H7 (cell line): ENCODE measurements at regions not wholly inside any gene's neighbourhood (a gene's known extent, or its start where the extent isn't known, plus 50 kb on each side); places are given as distances from the start of the nearest gene placed in this dataset.
"Not testable (repeated sequence)": the region's sequence is repeated elsewhere in the genome, so short reads cannot be mapped to it uniquely, and the experiment has no call there.

Experiments used
- DNase-seq: peaks from one replicate; pipeline ENCODE4 v3.0.0; 2012
- H3K27me3 ChIP-seq: 2 replicates; pipeline ENCODE4 v1.6.0; 2011; ENCODE audit warnings: mild to moderate bottlenecking, low read length; ENCODE audit not compliant: control insufficient read depth, insufficient read depth
- H3K36me3 ChIP-seq: replicated peaks from 2 replicates; pipeline ENCODE4 v1.5.1; 2011; ENCODE audit warnings: low read length; ENCODE audit not compliant: control insufficient read depth, insufficient read depth
- H3K4me3 ChIP-seq: 2 replicates; pipeline ENCODE4 v1.5.1; 2011; ENCODE audit warnings: low read depth, mild to moderate bottlenecking, control low read depth, low read length, moderate library complexity; ENCODE audit not compliant: insufficient read depth

DNA sequence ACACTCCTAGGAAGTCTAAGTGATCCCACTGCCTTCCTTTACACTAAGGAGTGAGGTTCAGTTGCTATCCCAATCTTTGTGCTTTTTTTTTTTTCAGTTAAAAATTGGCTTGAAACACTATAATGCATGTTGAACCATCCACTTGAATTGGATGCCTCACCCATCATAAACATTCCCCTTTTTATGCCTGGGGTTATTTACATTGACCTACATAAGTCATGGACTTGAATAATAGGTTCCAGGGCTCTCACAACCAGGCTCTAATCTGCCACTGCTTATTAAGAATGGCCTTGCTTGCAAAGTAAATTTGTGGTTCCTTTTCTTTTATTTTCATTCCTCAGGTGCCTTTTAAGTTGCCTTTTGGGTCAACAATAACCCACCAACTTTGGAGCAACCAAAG lies 236.1 kb upstream of the MEIS1 start:
- no peaks in the 10 kb centered on the region for H3K36me3 ChIP-seq

DNA sequence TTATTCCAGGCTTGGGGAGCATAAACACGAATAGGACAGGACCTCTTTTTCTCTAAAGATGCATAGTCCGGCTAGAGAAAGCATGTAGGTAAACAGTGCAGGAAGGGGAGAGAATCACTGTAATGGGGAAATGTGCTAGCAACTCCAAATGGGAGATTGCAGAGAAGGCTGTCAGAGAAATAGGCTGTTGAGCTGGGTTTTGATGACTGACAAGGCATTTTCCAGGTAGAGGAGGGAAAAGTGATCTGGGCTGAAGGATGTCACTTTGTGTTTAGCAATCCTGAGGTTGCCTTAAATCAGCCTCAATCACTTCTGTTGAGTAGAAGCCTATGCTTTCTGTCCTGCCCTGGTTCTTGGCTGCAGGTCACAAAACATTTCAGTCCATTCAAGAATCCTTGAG lies 242.0 kb upstream of the MEIS1 start:
- no peak for DNase-seq
- Histone ChIP-seq H3K4me3 (no peak overlapping the region), H3K27me3 (no peaks in the 10 kb centered on the region), H3K36me3 (no peaks in the 10 kb centered on the region)

More for the DNA sequence above, 236.1 kb upstream of the MEIS1 start:
- DNase-seq, result no peak
- H3K27me3 ChIP-seq, result no peaks in the 10 kb centered on the region
- H3K4me3 ChIP-seq, result no peak overlapping the region

DNA sequence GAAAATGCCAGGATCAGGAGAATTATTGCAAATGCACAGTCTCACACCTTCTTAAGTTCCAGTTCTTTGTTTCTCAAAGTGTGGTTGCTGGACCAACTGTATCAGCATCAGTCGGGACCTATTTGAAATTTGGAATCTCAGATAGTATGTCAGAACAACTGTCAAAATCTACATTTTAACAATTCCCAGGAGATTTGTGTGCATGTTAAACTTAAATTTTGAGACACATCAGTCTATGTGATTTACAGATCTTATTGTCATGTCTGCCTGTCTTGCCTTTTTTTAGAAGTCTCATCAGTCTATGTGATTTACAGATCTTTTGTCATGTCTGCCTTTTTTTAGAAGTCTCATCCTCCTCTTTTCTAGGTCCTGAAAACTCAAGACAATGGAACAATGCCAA lies 243.6 kb upstream of the MEIS1 start:
- no peak for DNase-seq
- no peaks in the 10 kb centered on the region for H3K27me3 ChIP-seq
- H3K36me3 ChIP-seq, result no peaks in the 10 kb centered on the region
- no peak overlapping the region for H3K4me3 ChIP-seq

DNA sequence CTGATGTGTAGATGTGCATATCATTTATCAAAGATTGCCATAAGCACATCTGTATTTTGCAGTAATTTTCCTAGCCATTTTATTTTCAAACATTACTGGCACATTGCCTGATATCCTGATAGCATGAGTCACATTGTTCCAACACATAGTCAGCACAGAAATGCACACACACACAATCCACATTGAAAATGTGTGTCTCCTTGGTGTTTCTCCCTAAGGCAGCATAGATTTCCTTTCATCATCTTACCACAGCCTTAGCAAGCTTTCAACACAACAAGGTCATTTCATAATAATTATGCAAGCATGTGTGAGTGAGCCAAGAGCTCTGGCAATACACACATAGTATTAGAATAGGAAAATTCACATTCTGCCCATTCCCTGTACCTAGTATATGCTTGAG lies 245.4 kb upstream of the MEIS1 start:
- Histone ChIP-seq H3K27me3 (no peaks in the 10 kb centered on the region; the same call in 1 of the 2 replicates), H3K36me3 (no peaks in the 10 kb centered on the region), H3K4me3 (no peak overlapping the region)
- DNase-seq, result no peak

DNA sequence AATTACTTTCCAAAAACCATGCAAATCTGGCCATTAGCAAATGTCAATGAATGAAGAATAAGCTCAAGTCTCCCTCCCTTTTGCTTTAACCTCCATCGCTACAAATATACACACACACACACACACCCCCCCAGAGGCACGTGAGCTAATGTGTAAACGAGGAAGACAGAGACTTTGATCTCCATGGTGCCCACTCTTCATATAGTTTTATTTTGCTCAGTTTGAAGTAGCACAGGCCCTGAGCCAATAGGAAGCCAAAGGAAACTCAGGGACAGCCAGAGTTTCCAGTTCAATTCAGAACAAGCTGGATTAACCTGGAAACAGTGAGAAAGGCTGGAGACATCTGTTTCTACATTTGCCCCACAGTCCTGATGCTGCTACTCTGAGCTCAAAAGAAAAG lies 248.4 kb upstream of the MEIS1 start:
- Histone ChIP-seq H3K4me3 (no peak overlapping the region), H3K27me3 (no peaks in the 10 kb centered on the region; the same call in 1 of the 2 replicates), H3K36me3 (no peaks in the 10 kb centered on the region)
- DNase-seq, result no peak

DNA sequence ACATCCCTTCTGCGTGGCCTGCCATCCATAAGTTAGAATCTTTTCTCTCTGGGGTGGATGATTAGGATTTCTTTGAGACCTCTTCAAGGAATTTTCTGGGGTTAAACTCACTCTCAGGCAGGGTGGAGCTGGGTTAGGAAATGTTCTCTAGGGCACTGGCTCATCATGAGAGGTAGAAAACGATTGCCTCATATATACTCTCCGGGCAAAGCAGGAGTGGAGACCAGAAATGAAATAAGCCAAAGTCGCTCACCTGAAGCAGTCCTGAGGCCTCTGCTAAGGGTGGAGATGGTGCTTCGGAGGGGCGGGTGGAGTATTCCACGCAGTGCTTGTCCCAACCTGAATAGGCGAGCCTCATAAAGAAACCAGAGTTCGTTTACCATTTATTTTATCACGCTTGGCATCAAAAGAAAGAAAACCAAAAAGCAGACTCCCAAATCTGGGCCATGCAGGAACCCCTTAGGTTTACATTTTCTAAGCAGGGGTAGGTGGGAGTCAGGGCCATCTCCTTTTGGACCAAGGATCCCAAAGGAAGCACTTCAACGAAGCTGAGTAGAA lies 249.3 kb upstream of the MEIS1 start:
- DNase-seq, result no peak
- Histone ChIP-seq H3K36me3 (no peaks in the 10 kb centered on the region), H3K4me3 (no peak overlapping the region), H3K27me3 (no peaks in the 10 kb centered on the region; the same call in 1 of the 2 replicates)

DNA sequence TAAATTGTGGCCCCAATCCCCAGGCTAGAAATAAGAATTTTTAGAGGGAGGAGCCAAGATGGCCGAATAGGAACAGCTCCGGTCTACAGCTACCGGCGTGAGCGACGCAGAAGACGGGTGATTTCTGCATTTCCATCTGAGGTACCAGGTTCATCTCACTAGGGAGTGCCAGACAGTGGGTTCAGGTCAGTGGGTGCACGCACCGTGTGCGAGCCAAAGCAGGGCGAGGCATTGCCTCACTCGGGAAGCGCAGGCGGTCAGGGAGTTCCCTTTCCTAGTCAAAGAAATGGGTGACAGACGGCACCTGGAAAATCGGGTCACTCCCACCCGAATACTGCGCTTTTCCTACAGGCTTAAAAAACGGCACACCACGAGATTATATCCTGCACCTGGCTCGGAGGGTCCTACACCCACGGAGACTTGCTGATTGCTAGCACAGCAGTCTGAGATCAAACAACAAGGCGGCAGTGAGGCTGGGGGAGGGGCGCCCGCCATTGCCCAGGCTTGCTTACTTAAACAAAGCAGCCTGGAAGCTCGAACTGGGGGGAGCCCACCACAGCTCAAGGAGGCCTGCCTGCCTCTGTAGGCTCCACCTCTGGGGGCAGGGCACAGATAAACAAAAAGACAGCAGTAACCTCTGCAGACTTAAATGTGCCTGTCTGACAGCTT lies 257.7 kb upstream of the MEIS1 start:
- H3K36me3 ChIP-seq, H3K27me3 ChIP-seq, H3K4me3 ChIP-seq, DNase-seq: not testable (repeated sequence)

DNA sequence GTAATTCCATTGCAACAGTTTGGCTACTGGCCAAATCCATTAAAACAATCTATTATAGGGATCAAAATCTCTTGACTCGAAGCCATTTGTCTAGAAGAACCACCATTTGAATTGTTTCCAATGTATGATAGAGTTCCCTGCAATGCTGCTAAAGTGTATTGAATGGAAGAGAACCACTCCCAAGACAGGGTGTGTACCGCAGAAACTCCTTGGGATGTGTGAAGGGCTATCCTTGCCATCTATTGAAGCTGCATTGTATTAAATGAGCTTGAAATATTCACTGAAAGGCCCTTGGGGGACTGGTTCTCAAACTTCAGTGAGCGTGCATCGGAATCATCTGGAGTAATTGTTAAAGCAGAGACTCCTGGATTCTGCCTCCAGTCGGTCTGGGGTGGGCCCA lies 260.4 kb upstream of the MEIS1 start:
- Histone ChIP-seq H3K4me3 (no peak overlapping the region), H3K27me3 (no peaks in the 10 kb centered on the region), H3K36me3 (no peaks in the 10 kb centered on the region)
- DNase-seq, result no peak

DNA sequence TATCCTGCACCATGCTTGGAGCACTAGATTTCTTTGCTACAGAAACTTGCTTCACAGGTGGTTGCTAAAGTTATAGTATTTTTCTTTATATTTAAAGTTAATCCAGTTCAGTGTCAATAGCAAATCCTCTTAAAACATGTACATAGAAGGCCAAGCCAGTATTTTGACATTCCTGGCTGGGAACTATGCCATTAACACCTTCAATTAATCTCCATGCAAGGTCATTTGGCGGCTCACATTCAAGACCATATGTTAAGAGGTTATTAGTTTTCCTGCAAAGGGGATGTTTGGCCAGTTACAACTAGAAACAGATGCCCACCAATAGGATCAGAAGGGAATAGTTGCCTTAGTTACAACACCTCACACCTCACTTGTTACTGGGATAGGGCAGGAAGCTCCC lies 261.3 kb upstream of the MEIS1 start:
- no peak for DNase-seq

DNA sequence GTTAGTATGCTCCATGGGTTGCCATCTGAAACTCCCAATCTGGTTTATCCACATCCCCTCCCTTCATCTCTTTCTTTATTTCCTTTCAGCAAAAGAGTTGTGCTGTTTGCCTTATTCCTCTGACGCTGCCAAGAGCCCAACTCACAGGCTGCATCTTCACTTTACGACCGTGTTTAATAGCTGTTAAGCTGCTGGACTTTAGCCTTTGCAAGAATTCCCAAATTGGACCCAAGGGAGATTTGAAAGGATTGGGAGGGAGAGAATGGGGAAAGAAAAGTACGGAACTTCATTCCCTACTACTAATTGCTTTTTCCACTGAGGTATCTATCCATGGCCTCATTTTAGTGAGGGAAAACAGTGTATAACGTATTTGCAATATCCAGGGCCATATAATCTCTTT lies 263.4 kb upstream of the MEIS1 start:
- no peak overlapping the region for H3K4me3 ChIP-seq
- H3K27me3 ChIP-seq, result no peaks in the 10 kb centered on the region
- no peaks in the 10 kb centered on the region for H3K36me3 ChIP-seq
- no peak for DNase-seq

More for the DNA sequence above, 261.3 kb upstream of the MEIS1 start:
- no peaks in the 10 kb centered on the region for H3K27me3 ChIP-seq
- no peak overlapping the region for H3K4me3 ChIP-seq
- H3K36me3 ChIP-seq, result no peaks in the 10 kb centered on the region

DNA sequence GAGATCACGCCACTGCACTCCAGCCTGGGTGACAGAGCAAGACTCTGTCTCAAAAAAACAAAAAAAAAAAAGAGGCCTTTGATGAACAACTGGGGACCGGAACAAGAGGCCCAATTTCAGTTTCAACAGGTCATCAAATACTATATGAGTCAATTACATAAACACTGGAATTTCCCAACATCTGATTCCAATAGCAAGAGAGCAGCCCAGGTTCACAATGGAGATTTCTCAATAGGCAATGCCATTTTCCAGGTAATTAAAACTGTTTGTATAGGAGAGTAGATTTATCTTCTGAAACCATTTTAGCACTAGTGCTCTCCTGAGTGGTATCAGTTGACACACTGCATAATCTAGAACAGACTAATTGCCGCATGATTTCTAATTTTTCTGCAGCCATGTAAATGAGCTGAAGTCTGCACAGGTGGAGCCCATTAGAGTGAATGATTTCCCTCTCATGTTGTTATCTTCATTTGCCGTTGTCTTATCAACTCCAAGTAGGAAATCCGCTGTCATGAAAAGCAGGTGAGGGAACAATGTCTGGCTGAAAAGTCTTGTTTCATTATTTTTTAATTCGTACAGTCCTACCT lies 264.1 kb upstream of the MEIS1 start:
- Histone ChIP-seq H3K27me3 (no peaks in the 10 kb centered on the region), H3K4me3 (no peak overlapping the region), H3K36me3 (no peaks in the 10 kb centered on the region)
- DNase-seq, result no peak

DNA sequence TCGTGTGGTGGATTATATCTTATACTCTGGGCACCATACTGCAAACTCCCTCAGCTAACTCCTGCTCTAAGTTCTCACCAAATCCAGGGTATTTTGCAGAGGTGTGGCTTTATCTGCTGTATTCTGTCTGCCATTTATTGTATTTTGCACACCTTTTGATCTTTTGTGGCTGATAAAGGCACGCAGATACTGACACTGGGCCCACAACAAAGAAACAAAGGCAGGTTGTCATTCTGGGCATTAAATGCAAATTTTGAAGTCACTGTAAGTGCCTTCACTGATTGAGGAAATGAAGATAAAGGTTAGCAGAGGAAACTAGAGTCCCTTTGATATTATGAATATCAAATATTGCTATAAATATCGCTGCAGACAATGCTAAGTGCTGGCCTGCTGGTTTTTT lies 265.8 kb upstream of the MEIS1 start:
- Histone ChIP-seq H3K4me3 (no peak overlapping the region), H3K36me3 (no peaks in the 10 kb centered on the region), H3K27me3 (no peaks in the 10 kb centered on the region)
- no peak for DNase-seq

DNA sequence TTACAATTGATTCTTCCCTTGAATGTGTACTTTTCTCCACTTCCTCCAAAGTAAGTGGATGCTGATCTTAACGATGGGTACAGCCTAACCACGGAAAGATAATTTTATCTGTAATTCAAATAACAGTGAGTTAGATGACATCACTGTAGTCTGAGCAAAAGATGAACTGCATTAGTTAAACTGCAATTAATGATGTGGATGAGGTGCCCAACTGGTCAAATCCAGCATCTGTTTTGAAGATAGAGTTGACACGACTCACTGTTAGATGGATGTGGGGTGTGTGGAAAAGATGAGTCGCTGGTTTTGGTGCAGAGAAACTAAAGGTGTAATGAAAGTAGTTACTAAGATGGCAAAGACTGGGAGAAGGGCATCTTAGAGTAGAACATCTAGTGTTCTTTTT lies 270.5 kb upstream of the MEIS1 start:
- Histone ChIP-seq H3K27me3 (no peaks in the 10 kb centered on the region), H3K36me3 (no peaks in the 10 kb centered on the region), H3K4me3 (no peak overlapping the region)
- DNase-seq, result no peak

DNA sequence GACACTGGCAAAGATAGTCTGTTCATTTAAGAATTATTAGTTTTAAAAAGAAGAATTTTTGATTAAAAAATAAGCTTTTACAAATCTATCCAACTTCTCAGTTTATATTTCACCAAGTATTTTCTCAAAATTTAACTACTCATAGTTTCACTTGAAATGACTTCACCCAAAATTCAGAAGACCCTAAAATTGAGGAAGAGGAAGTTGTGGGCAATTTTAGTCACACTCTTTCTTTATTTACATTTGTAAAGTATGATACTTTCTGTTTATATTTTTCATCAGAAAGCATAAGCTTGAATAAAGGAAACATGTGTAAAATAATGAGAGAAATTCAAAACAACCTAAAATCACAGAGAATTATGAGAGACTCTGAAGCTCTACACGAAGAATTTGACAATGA lies 278.8 kb upstream of the MEIS1 start:
- no peaks in the 10 kb centered on the region for H3K36me3 ChIP-seq
- DNase-seq, result no peak

DNA sequence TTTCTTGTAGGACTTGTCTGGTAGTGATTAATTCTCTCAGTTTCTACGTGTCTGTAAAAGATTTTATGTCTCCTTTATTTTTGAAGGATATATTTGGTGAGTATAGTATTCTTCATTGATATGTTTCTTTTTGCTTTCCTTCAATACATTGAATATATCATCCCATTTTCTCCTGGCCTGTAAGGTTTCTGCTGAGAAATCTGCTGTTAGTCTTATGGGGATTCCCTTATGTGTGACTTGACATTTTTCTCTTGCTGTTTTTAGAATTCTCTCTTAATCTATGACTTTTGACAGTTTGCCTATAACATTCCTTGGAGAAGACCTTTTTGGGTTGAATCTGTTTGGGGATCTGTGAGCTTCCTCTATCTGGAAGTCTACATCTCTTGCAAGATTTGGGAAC lies 281.0 kb upstream of the MEIS1 start:
- Histone ChIP-seq H3K36me3 (no peaks in the 10 kb centered on the region), H3K4me3 (no peak overlapping the region), H3K27me3 (no peaks in the 10 kb centered on the region)
- DNase-seq, result no peak

More for the DNA sequence above, 278.8 kb upstream of the MEIS1 start:
- Histone ChIP-seq H3K4me3 (no peak overlapping the region), H3K27me3 (no peaks in the 10 kb centered on the region)
